Gastroesophageal sphincter (tissue), 3 donors: ENCODE measurements at regions not wholly inside any gene's neighbourhood (a gene's known extent, or its start where the extent isn't known, plus 50 kb on each side); places are given as distances from the start of the nearest gene placed in this dataset.

Source experiments
- CTCF ChIP-seq, 4 experiments: fragments of 200-600 bp in 2 of 4; fragments of 450-650 bp in 2 of 4; sonication (generic) in 1 of 4; IDR thresholded peaks; one replicate each; pipeline ENCODE4 v1.5.1; 2017 to 2019; ENCODE audit warnings: antibody characterized with exemption in 4 of 4, mild to moderate bottlenecking in 2 of 4, moderate library complexity in 2 of 4
- POLR2A ChIP-seq, 2 donors: fragments of 450-650 bp; IDR thresholded peaks; one replicate each; pipeline ENCODE4 v1.6.1; 2017; ENCODE audit warnings: antibody characterized with exemption in 2 of 2, mild to moderate bottlenecking in 2 of 2, moderate library complexity in 1 of 2
- POLR2AphosphoS5 ChIP-seq: sonication (generic); formaldehyde crosslinking; IDR thresholded peaks from one replicate; pipeline ENCODE4 v1.6.1; 2017; ENCODE audit warnings: antibody characterized with exemption

DNA sequence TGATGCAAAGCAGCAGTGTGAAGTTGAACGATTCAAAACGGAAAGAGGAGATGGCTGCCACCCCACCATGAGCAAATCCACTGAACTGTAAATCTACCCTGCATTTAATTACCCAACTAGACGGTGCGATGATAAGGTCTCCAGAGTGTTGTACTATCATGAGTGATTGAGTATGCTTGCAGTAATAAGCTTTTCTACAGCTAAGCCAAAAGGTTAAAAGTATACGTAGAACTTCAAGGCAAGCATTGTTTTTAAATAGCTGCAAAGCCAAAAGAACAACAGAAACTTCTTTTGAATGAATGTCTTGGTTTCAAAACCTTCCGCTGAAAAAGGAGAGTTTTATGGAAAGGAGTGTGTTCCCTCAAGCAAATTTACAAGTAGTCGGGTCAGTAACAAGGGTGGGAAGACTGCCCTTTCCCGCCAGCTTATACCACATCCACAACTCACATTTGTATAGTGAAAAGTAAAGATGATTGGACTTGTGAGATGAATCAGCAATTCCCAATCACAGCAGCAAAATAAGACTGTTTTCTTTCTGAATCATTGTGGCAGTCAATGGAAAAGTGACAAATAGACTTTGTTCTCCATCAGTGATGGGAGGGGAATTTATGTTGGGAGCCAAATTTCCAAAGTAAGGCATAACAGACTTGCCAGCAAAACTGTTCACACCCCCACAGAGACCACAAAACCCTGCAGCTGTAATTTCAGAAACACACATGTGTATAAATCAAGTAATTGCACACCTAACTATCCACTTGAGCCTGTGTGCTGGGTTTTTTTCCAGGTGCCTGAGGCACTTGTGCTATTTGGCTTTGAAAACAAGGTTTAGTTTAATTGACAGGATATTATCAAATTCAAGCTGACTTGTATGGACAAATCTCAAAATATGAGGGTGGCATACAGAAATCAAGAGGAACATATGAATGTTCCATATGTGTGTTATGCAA is 407.7 kb upstream of the GRAMD2B start:
- TF ChIP-seq CTCF (IDR thresholded peaks at IDR 0.05) (no peak), POLR2AphosphoS5 (no peak), POLR2A (IDR thresholded peaks at IDR 0.05) (no peak)
